ENCODE measurements at regions not wholly inside any gene's neighbourhood (a gene's known extent, or its start where the extent isn't known, plus 50 kb on each side); places are given as distances from the start of the nearest gene placed in this dataset.

GRCh38 chr13:70579941-70580340 is 471.7 kb upstream of the KLHL1 start:
- TF ChIP-seq RAD21 (conservative IDR thresholded peaks at IDR 0.05 in 1 of 2, IDR thresholded peaks at IDR 0.05 in 1 of 2) (no peak), MAX (IDR thresholded peaks at IDR 0.05) (no peak), HMGXB4 (CRISPR knock-in tag; IDR thresholded peaks at IDR 0.05; ENCODE audit: borderline replicate concordance) (no peak), BHLHE40 (IDR thresholded peaks at IDR 0.05; ENCODE audit: low read depth, low read length) (no peak), JUNB (IDR thresholded peaks at IDR 0.05) (no peak), CTCF (IDR thresholded peaks at IDR 0.05) (no peak)
